ENCODE measurements at regions not wholly inside any gene's neighbourhood (a gene's known extent, or its start where the extent isn't known, plus 50 kb on each side); places are given as distances from the start of the nearest gene placed in this dataset.
"Not testable (repeated sequence)": the region's sequence is repeated elsewhere in the genome, so short reads cannot be mapped to it uniquely, and the experiment has no call there.

DNA sequence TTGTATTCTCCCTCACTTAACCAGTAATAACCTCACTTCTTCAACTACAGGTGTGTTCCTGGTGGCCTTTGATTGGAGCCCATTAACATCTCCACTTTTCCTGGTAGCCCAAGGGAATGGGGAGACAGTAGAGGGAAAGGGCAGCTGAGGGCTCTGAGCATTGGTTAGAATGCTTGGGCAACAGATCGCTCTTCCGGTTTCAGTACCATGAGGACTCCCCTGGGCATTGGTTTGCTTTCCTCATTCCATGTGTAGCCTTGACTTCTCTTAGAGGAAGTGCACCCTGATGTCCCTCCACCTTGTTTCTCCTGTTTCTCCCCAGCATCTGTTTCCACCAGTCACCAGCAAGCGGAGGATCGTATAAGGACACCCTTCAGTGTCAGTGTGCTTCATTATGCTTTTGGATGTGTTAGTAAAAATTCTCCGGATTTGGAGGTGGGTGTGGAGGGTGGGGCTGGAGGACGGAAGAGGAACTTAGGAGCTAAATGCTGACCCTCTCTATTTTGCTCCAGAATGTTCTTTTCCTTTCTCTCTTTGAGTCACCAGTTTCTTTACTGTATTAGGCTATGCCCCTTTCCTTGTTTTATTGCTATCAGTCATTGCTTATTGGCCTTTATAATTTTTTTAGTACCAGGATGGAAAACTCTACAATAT lies 50.6 kb upstream of the ZNG1B start:
- not testable (repeated sequence) for DNase-seq (ENCODE audit: low read depth)

GRCh38 chr2:113379621-113380020 lies 57.9 kb upstream of the ZNG1B start:
- DNase-seq (ENCODE audit: low read depth) = not testable (repeated sequence)

DNA sequence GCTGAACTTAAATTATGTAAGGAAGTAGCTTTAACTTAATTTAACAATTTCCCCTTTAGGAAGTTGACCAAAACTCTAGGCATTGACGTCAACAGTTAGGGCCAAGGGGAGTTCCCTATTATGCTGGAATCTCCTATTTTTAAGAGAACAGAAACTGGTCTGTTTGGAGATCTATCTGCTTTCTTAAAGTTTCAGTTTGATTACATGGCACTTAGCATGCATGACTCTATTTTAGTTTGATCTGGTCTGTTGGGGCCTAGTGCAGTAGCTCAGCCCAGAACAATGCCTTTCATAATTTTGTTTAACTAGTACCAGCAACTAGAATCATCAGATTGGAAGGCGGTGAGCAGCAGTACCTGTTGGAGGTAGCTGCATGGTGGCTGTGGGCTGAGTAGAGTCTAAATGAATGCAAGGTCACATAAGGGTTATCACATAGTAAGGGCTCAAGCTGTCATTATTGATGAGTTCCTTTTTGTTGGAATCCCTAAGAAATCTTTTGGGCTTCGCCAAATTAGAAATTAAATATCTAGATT lies 60.5 kb upstream of the ZNG1B start:
- DNase-seq (ENCODE audit: low read depth) = no peak

GRCh38 chr2:113376253-113376912 lies 61.1 kb upstream of the ZNG1B start:
- DNase-seq (ENCODE audit: low read depth) = no peak

DNA sequence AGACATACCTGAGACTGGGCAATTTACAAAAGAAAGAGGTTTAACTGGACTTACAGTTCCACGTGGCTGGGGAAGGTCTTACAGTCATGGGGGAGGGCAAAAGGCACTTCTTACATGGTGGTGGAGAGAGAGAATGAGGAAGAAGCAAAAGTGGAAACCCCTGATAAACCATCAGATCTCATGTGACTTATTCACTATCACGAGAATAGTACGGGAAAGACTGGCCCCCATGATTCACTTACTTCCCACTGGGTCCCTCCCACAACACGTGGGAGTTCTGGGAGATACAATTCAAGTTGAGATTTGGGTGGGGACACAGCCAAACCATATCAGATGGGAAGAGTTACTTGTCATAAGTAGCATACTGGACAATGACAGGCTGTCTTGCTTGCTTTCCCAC lies 62.6 kb upstream of the ZNG1B start:
- DNase-seq (ENCODE audit: low read depth) = not testable (repeated sequence)

- not testable (repeated sequence) for DNase-seq (ENCODE audit: low read depth)
These were observed 65.1 kb upstream of the ZNG1B start for GRCh38 chr2:113372258-113372834.

GRCh38 chr2:113370478-113371091 lies 66.9 kb upstream of the ZNG1B start:
- DNase-seq (ENCODE audit: low read depth) = peak; percentile 44

DNA sequence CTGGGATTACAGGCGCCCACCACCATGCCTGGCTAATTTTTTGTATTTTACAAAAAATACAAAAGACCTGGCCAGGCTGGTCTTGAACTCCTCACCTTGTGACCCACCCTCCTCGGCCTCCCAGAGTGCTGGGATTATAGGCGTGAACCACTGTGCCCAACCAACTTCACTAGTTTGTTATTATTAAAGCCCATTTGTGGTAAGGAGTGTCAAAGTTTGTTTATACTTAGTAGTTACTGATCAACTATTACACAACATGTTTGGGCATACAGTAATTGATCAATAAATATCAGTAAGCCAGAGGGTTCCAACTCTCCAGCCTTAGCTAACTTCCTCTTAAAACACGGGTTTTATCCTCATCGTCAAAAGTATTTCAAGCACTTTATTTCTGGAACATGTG lies 67.5 kb upstream of the ZNG1B start:
- no peak for DNase-seq (ENCODE audit: low read depth)

DNA sequence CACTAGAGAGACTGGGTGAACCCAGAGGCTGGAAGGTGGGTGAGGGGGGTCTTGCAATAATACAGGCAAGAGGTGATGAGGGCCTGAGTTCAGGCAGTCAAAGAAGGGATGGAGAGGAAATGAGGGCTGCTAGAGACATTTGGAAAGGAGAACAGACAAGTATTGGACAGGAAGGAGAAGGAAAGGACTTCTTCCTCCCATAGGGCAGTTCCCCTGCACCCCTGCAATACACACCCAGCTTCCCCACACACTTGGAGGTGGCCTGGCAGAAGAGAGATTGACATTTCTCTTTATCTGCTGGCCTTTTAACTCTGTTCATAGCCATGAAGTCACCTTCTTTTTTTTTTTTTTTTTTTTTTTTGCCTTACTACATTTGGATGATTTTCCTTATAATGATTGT lies 68.9 kb upstream of the ZNG1B start:
- DNase-seq (ENCODE audit: low read depth) = not testable (repeated sequence)

DNA sequence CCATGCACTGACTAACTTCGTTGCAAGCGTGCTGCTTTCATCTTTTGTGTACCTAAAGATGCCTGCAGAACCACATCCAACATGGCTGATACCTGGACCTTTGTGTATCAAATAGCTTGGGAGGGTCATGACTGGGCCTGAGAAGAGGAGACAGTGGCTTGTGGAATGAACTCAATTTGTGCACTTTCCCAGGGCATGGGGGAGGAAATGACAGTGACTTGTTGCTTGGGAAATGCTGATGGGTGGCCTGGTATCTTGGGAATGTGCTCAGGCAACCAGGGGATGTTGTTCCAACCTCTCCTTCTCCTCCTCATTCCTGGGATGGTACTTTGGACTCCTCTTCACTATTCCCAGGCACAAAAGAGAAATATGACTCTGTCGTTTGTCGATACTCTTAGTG lies 70.7 kb upstream of the ZNG1B start:
- not testable (repeated sequence) for DNase-seq (ENCODE audit: low read depth)

GRCh38 chr2:113365791-113366190 lies 71.7 kb upstream of the ZNG1B start:
- not testable (repeated sequence) for DNase-seq (ENCODE audit: low read depth)

DNA sequence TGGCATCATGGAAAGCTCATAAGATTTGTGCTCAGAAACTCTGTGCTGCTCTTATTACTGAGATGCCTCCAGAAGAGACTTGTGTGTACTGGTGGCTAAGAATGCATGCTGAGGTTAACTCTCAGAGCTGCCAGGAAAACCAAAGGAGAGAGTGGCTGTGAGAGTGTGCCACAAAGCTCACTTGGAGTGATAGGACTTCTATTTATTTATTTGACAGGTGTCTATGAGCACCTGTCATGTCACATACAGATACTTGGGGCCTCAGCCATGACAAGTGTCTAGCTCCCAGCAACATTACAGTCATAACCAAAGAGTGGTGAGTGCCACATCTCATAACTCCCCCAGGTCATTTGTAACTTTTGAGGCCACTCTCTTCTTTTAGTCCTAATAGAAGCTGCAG lies 72.2 kb upstream of the ZNG1B start:
- not testable (repeated sequence) for DNase-seq (ENCODE audit: low read depth)

GRCh38 chr2:113361051-113361450 lies 76.4 kb upstream of the ZNG1B start:
- no peak for DNase-seq (ENCODE audit: low read depth)

- DNase-seq (ENCODE audit: low read depth) = no peak
These were observed 78.3 kb upstream of the PAX8 start for GRCh38 chr2:113357071-113357470.

- DNase-seq (ENCODE audit: low read depth) = not testable (repeated sequence)
These were observed 77.6 kb upstream of the PAX8 start for GRCh38 chr2:113356284-113356683.

GRCh38 chr2:113355339-113356015 lies 76.8 kb upstream of the PAX8 start:
- DNase-seq (ENCODE audit: low read depth) = not testable (repeated sequence)

DNA sequence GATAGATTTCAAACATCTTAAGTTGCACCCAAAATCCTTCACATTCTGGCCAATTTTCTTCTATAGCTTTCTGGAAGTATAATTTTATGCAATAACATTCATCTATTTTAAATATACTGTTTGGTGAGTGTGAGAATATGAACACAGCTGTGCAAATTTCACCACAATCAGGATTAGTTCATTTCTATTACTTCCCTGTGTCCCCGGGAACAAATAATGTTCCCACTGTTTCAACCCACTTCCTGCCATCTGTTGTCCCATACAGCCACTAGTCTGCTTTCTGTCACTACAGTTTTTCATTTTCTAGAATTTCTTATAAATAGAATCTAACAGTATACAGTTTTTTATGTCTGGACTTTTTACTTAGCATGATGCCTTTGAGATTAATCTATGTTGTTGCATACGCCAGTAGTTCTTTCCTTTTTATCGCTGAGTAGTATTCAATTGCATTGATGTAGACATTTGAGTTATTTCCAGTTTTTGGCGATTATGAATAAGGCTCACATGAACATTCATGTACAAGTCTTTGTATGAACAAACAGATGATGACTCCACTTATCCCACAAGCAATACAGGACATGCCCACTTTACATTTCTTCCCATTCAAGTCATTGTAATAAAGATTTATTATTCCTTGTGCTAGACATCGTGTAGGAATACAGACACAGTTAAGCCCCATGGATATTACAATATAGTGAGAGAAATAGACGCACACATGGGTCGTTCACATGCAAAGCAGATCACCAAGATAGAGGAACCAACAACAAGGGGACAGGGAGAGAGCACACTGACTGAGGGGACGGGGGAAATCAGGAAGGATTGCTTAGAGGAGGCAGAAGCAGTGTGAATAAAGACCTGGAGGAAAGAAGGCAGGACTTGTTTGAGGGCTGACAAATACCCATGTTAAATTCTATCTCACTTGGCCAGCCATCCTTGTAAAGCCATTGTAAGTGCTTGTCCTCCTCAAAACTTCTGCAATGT lies 72.9 kb upstream of the PAX8 start:
- DNase-seq (ENCODE audit: low read depth) = no peak

- DNase-seq (ENCODE audit: low read depth) = not testable (repeated sequence)
These were observed 65.1 kb upstream of the PAX8 start for GRCh38 chr2:113343800-113344199.

GRCh38 chr2:113342650-113343049 lies 63.9 kb upstream of the PAX8 start:
- DNase-seq (ENCODE audit: low read depth) = no peak

DNA sequence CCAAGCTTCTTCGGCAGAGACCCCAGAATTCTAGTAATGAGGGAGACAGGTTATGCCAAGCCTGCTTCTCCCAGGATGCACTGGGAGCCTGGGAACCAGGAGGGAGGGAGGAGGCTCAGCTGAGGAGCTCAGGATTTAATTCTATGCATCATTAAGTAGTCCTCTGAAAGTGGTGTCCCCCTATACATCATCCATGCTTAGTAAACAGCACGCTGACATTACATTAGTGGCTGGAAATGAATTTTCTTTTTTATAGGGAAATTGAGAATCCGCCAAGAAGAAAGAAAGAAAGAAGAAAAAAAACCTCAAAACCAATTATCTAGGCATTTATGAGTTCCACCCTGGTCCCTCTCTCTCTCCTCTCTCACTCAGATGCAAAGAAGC lies 63.1 kb upstream of the PAX8 start:
- DNase-seq (ENCODE audit: low read depth) = not testable (repeated sequence)
